A673 (cell line): ENCODE measurements at regions not wholly inside any gene's neighbourhood (a gene's known extent, or its start where the extent isn't known, plus 50 kb on each side); places are given as distances from the start of the nearest gene placed in this dataset.

Source experiments
- BruUV-seq: library from RNA; stranded (reverse); fragments of 400-500 nt; replicated peaks from 2 replicates; lab custom pipeline; 2021; lab: Mats Ljungman, UMichigan
- CTCF ChIA-PET: fragments of 300-600 bp; sonication (Branson Sonifier 250); formaldehyde crosslinking; loops from one replicate; lab custom pipeline; 2022; ENCODE audit warnings: antibody characterized with exemption; lab: Charles Lee
- POLR2A ChIA-PET: fragments of 300-600 bp; sonication (Branson Sonifier 250); formaldehyde crosslinking; loops from one replicate; lab custom pipeline; 2022; ENCODE audit warnings: antibody characterized with exemption; ENCODE audit not compliant: low non-redundant PET; lab: Charles Lee
- DNase-seq: peaks from one replicate; pipeline ENCODE4 v3.0.0-alpha.2; 2015; ENCODE audit warnings: low spot score
- H3K27ac ChIP-seq: fragments of 200-600 bp; sonication (generic); 2 replicates; pipeline ENCODE4 v1.5.1; 2016; ENCODE audit warnings: mixed run types, low read depth, mild to moderate bottlenecking, mixed read lengths, antibody characterized with exemption, low read length; ENCODE audit not compliant: poor library complexity, severe bottlenecking
- H3K27me3 ChIP-seq: fragments of 200-600 bp; sonication (generic); replicated peaks from 2 replicates; pipeline ENCODE4 v1.6.1; 2017; ENCODE audit warnings: mixed run types, low read depth, mild to moderate bottlenecking, mixed read lengths, antibody characterized with exemption, low read length; ENCODE audit not compliant: insufficient read depth, poor library complexity
- H3K36me3 ChIP-seq: fragments of 200-600 bp; sonication (generic); 2 replicates; pipeline ENCODE4 v1.6.1; 2016; ENCODE audit warnings: mixed run types, mild to moderate bottlenecking, mixed read lengths, antibody characterized with exemption, low read length; ENCODE audit not compliant: insufficient read depth, poor library complexity, severe bottlenecking
- H3K4me1 ChIP-seq: fragments of 200-600 bp; sonication (generic); 2 replicates; pipeline ENCODE4 v1.6.1; 2017; ENCODE audit warnings: mixed run types, mild to moderate bottlenecking, mixed read lengths, antibody characterized with exemption, low read length; ENCODE audit not compliant: insufficient read depth, poor library complexity, severe bottlenecking
- H3K4me3 ChIP-seq: fragments of 200-600 bp; sonication (generic); 2 replicates; pipeline ENCODE4 v1.5.1; 2016; ENCODE audit warnings: low read depth, mixed run types, mild to moderate bottlenecking, mixed read lengths, low read length; ENCODE audit not compliant: poor library complexity, severe bottlenecking
- H3K9me3 ChIP-seq: fragments of 200-600 bp; sonication (generic); 2 replicates; pipeline ENCODE4 v1.6.1; 2016; ENCODE audit warnings: mixed run types, low read depth, mild to moderate bottlenecking, mixed read lengths, antibody characterized with exemption, low read length; ENCODE audit not compliant: poor library complexity, severe bottlenecking
- CTCF ChIP-seq: fragments of 300-800, 200-600 bp; sonication (generic); conservative IDR thresholded peaks from 2 replicates; pipeline ENCODE4 v1.5.1; 2017; ENCODE audit warnings: low read depth, mild to moderate bottlenecking, antibody characterized with exemption, low read length, moderate library complexity, mixed read lengths
- EZH2 ChIP-seq: fragments of 200-600 bp; sonication (generic); IDR thresholded peaks from 2 replicates; pipeline ENCODE4 v1.6.1; 2017; ENCODE audit warnings: borderline replicate concordance, low read depth, mild to moderate bottlenecking, mixed read lengths, antibody characterized with exemption, low read length; ENCODE audit not compliant: poor library complexity, severe bottlenecking
- intact Hi-C: fragments of 100-400 bp; cut with micrococcal nuclease; formaldehyde crosslinking; loops from one replicate; pipeline ENCODE4 v1.10.0; 2022; ENCODE audit not compliant: unreplicated experiment

GRCh38 chr5:2027790-2028189 lies 145.1 kb upstream of the IRX4 start:
- no TSS peak for BruUV-seq
- H3K36me3 ChIP-seq: no peaks in the 10 kb centered on the region
- H3K9me3 ChIP-seq: no peaks in the 10 kb centered on the region
- H3K27ac ChIP-seq: no peak overlapping the region
- CTCF ChIA-PET: no interaction called here
- no peak overlapping the region for H3K4me3 ChIP-seq
- peaks cover 73% of the 10 kb centered on the region for H3K27me3 ChIP-seq
- TF ChIP-seq EZH2 (no peak), CTCF (no peak)
- DNase-seq: no peak
- POLR2A ChIA-PET: no interaction called here
- intact Hi-C loops: no loop called here
- H3K4me1 ChIP-seq: no peaks in the 10 kb centered on the region

GRCh38 chr5:2024986-2025721 lies 142.4 kb upstream of the IRX4 start:
- no peaks in the 10 kb centered on the region for H3K4me1 ChIP-seq
- H3K9me3 ChIP-seq: no peaks in the 10 kb centered on the region
- TF ChIP-seq EZH2: no peak
- no peak for TF ChIP-seq CTCF
- BruUV-seq: no TSS peak
- H3K27ac ChIP-seq: no peak overlapping the region
- no peak overlapping the region for H3K4me3 ChIP-seq
- intact Hi-C loops: no loop called here
- no peaks in the 10 kb centered on the region for H3K36me3 ChIP-seq
- POLR2A ChIA-PET: no interaction called here
- H3K27me3 ChIP-seq: peaks cover 63% of the 10 kb centered on the region
- CTCF ChIA-PET: no interaction called here
- no peak for DNase-seq

- H3K27ac ChIP-seq: no peak overlapping the region
- no peaks in the 10 kb centered on the region for H3K9me3 ChIP-seq
- no peaks in the 10 kb centered on the region for H3K4me1 ChIP-seq
- peaks cover 43% of the 10 kb centered on the region for H3K27me3 ChIP-seq
- no peaks in the 10 kb centered on the region for H3K36me3 ChIP-seq
- BruUV-seq: no TSS peak
- intact Hi-C loops: no loop called here
- no peak for TF ChIP-seq CTCF
- no peak for TF ChIP-seq EZH2
- no peak for DNase-seq
- ChIA-PET CTCF (no interaction called here), POLR2A (no interaction called here)
- no peak overlapping the region for H3K4me3 ChIP-seq
These were observed 140.5 kb upstream of the IRX4 start for GRCh38 chr5:2023196-2023595.
